NOMO-1 treated with dmso at 0.1 percent for 144 hours (cell line): ENCODE measurements at regions not wholly inside any gene's neighbourhood (a gene's known extent, or its start where the extent isn't known, plus 50 kb on each side); places are given as distances from the start of the nearest gene placed in this dataset.
"Not testable (repeated sequence)": the region's sequence is repeated elsewhere in the genome, so short reads cannot be mapped to it uniquely, and the experiment has no call there.

ENCODE experiments used
- DNase-seq: peaks from one replicate; lab custom pipeline; 2025; ENCODE audit not compliant: unreplicated experiment; lab: John Stamatoyannopoulos, UW

GRCh38 chr6:26720663-26721218 is 61.2 kb upstream of the ZNF322 start:
- DNase-seq = not testable (repeated sequence)

- not testable (repeated sequence) for DNase-seq
Observed at GRCh38 chr6:26730019-26730766, 70.6 kb upstream of the ZNF322 start.

DNA sequence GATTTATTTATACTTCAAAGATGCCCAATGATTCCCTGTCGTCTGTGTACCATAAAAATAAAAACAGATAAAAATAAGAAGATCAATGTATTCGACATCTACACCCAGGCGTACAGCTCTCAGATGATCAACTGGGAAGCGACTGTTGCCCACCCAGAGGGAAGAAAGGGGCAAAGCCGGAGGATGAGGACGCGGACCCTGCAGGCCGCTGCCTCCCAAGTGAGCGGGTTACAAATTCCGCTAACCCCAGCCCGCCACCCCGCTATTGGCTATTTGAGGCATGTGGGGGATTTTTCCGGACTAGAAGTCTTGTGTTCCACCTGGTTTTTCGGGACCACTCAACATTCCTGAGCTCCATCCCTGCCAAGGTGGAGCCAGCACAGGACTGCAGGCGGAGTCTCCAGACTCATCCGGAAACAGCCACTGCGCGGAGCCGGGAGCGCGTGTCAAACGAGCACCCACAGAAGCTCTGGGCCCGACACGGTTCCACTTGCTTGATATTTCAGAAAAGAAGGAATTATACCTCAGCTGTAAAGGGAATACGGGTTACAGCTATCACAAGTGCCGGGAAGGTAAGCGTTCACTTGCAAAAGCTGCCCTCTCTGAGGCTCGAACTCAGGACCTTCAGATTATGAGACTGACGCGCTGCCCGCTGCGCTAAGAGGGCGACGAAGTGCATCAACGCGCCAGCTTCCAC is 75.4 kb upstream of the ZNF322 start:
- not testable (repeated sequence) for DNase-seq

DNA sequence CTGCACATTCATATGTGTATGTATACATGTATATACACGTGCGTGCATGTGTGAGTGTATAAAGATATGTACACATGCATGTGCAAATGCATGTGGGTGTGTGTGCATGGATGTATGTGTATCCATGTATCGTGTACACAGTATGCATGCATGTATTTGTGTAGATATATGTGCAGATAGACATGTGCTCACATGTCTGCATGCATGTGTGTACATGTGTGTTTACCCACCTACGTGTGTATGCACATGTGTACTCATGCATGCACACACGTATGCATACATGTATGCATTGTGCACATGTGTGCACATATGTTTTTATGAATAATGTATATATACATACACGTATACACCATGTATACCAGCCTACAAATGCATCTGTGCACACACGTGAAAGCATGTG is 80.3 kb upstream of the ZNF322 start:
- DNase-seq = no peak

- DNase-seq = no peak
Observed at GRCh38 chr6:26743157-26743821, 83.7 kb upstream of the ZNF322 start.

GRCh38 chr6:26743941-26744699 is 84.6 kb upstream of the ZNF322 start:
- no peak for DNase-seq

- DNase-seq = not testable (repeated sequence)
Observed at GRCh38 chr6:26744837-26745282, 85.3 kb upstream of the ZNF322 start.

- DNase-seq = not testable (repeated sequence)
Observed at GRCh38 chr6:26745964-26746363, 86.4 kb upstream of the ZNF322 start.

- not testable (repeated sequence) for DNase-seq
Observed at GRCh38 chr6:26749126-26749758, 89.7 kb upstream of the ZNF322 start.

GRCh38 chr6:26749759-26750126 is 90.2 kb upstream of the ZNF322 start:
- not testable (repeated sequence) for DNase-seq

DNA sequence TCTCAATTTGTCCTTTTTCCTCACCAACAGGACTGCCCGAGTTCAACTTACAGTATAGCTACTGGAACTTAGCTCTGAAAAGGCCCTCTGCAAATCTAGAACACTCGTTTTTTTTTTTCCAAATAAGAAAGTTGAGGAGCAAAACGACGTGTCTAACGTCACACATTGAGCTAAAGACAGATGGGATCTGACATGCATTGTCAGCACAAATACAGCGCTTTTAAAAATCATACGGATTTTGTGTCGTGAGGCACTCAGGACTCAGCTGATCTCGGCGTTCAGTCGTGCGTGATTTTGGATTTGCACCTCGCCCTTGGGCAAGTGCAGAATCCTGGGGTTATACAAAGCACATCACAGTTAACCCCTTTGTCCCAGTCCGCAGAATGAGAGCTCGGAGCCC is 94.7 kb upstream of the ZNF322 start:
- DNase-seq = no peak

DNA sequence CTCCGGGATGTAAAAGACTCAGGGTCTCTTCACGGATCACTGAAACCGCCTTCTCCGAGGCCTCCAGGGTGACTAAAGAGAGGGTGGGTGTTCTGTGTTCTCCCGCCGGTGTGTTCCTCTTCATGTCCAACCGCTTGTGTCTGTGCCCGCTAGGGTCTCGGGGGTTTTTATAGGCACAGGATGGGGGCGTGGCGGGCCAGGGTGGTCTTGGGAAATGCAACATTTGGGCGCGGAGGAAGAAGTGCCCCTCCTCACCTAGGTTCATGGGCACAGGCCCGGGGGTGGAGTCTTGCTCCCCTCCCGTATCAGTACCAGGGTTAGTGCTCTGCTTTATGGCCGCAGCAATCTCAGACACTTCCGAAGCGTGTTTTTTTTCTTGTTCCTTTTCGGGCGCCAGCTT is 95.3 kb upstream of the ZNF322 start:
- not testable (repeated sequence) for DNase-seq

DNA sequence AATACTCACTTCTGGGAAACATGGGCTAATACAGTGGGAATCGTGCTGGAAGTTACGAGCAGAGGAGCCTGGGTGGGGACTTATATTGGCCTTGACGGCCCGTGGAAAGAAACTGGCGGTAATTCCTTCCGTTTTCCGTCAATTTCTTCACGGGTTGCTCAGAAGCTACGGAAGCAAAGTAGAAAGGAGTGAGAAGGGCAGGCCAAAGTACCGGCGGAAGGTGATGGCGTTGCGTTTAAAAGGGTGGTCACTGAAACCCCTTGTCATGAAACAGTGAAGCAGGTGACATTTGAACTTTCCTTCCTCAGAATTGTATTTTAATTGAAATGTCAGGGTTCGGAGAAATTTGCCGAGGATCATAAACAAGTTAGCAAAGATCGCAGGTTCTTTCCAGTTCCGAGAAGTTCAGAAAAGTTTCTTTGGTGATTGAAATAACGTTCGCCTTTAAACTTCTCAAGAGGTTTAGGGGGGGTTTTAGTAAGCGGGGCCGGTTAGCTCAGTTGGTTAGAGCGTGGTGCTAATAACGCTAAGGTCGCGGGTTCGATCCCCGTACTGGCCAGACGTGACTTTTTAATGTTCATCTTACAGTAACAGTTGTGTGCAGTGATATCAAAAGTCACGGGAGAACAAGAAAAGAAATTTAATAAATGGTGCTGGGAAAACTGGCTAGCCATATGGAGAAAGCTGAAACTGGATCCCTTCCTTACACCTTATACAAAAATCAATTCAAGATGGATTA is 96.7 kb upstream of the ZNF322 start:
- not testable (repeated sequence) for DNase-seq

DNA sequence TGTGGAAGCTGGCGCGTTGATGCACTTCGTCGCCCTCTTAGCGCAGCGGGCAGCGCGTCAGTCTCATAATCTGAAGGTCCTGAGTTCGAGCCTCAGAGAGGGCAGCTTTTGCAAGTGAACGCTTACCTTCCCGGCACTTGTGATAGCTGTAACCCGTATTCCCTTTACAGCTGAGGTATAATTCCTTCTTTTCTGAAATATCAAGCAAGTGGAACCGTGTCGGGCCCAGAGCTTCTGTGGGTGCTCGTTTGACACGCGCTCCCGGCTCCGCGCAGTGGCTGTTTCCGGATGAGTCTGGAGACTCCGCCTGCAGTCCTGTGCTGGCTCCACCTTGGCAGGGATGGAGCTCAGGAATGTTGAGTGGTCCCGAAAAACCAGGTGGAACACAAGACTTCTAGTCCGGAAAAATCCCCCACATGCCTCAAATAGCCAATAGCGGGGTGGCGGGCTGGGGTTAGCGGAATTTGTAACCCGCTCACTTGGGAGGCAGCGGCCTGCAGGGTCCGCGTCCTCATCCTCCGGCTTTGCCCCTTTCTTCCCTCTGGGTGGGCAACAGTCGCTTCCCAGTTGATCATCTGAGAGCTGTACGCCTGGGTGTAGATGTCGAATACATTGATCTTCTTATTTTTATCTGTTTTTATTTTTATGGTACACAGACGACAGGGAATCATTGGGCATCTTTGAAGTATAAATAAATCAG is 106.8 kb upstream of the ZNF322 start:
- not testable (repeated sequence) for DNase-seq

DNA sequence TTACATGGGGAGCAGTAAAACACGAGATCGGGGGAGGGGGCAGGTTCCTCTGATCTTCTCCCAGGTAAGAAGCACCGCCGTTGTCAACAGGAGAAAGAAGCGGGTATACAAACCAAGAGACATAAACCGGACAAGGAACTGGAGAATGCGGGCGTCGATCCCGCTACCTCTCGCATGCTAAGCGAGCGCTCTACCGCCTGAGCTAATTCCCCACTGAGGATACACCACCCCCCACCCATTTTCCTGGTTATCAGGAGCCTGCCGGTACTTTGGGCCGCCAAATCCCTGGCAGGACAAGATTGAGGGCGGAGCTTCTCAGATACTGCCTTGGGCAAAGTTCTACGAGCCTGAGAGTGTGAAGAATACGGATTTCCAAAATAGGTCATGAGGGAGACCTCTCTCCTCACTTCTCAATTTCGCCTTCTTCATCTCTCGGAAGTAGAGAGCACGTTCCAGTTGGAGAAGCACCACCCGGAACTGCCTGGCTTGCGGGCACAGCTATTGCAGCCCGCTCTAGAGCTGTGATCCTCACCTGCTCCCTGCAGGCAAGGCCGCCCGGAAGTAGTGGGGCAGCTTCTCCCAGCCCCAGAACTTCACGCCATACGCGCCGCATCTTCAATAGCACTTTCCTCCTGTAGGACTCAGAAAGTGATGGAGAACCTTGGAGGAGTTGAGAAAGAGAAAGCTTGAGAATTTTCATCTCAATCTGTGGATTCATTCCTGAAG is 111.6 kb upstream of the ZNF322 start:
- DNase-seq = not testable (repeated sequence)

GRCh38 chr6:26773414-26773813 is 113.9 kb upstream of the ZNF322 start:
- DNase-seq = not testable (repeated sequence)

GRCh38 chr6:26780563-26780962 is 121.0 kb upstream of the ZNF322 start:
- DNase-seq = not testable (repeated sequence)
